ENCODE measurements at regions not wholly inside any gene's neighbourhood (a gene's known extent, or its start where the extent isn't known, plus 50 kb on each side); places are given as distances from the start of the nearest gene placed in this dataset.

GRCh38 chr12:34297790-34298164 lies 275.5 kb downstream of the ALG10 start:
- H3K9me3 ChIP-seq (ENCODE audit: control insufficient read depth, insufficient read depth, low read depth, low read length), result no peaks in the 10 kb centered on the region
- H3K4me3 ChIP-seq (ENCODE audit: low read depth, low read length), result no peak overlapping the region
- ChIA-PET CTCF (no interaction called here), POLR2A (no interaction called here)
- H3K27ac ChIP-seq (ENCODE audit: extremely low read depth, low read depth, low read length), result no peak overlapping the region
- H3K36me3 ChIP-seq (ENCODE audit: control insufficient read depth in 2 of 2, insufficient read depth in 1 of 2, low read length in 2 of 2), result no peaks in the 10 kb centered on the region
- H3K4me1 ChIP-seq (ENCODE audit: control insufficient read depth, insufficient read depth, low read length), result no peaks in the 10 kb centered on the region
- TF ChIP-seq ZNF202 (tag by site-specific recombination; IDR thresholded peaks at IDR 0.05; ENCODE audit: borderline replicate concordance), result no peak
- no peak for TF ChIP-seq ZNF449 (tag by site-specific recombination; IDR thresholded peaks at IDR 0.05)
- TF ChIP-seq ZNF707 (tag by site-specific recombination; IDR thresholded peaks at IDR 0.05), result no peak
- TF ChIP-seq ZBTB26 (tag by site-specific recombination; optimal IDR thresholded peaks at IDR 0.05), result no peak
- TF ChIP-seq ZNF362 (tag by site-specific recombination; IDR thresholded peaks at IDR 0.05), result no peak
- TF ChIP-seq ZNF585B (tag by site-specific recombination; IDR thresholded peaks at IDR 0.05), result no peak
- no peak for TF ChIP-seq TSHZ1 (tag by site-specific recombination; IDR thresholded peaks at IDR 0.05; ENCODE audit: borderline replicate concordance)

- Histone ChIP-seq H3K4me1 (ENCODE audit: control insufficient read depth, insufficient read depth, low read length) (no peaks in the 10 kb centered on the region), H3K9me3 (ENCODE audit: control insufficient read depth, insufficient read depth, low read depth, low read length) (no peaks in the 10 kb centered on the region), H3K27ac (ENCODE audit: extremely low read depth, low read depth, low read length) (no peak overlapping the region), H3K36me3 (ENCODE audit: control insufficient read depth in 2 of 2, insufficient read depth in 1 of 2, low read length in 2 of 2) (no peaks in the 10 kb centered on the region), H3K4me3 (ENCODE audit: low read depth, low read length) (no peak overlapping the region)
- ChIA-PET CTCF (no interaction called here), POLR2A (no interaction called here)
- TF ChIP-seq SCRT2 (tag by site-specific recombination; IDR thresholded peaks at IDR 0.05) (no peak), BCL11B (tag by site-specific recombination; IDR thresholded peaks at IDR 0.05; ENCODE audit: low read depth) (no peak), ZNF76 (tag by site-specific recombination; IDR thresholded peaks at IDR 0.05; ENCODE audit: borderline replicate concordance, low read depth) (no peak), ZNF394 (tag by site-specific recombination; IDR thresholded peaks at IDR 0.05; ENCODE audit: borderline replicate concordance) (no peak)
Measured at GRCh38 chr12:34298176-34298970, 276.1 kb downstream of the ALG10 start.

- H3K4me3 ChIP-seq (ENCODE audit: low read depth, low read length), result no peak overlapping the region
- POLR2A ChIA-PET, result no interaction called here
- CTCF ChIA-PET, result no interaction called here
- H3K4me1 ChIP-seq (ENCODE audit: control insufficient read depth, insufficient read depth, low read length), result no peaks in the 10 kb centered on the region
- H3K36me3 ChIP-seq (ENCODE audit: control insufficient read depth in 2 of 2, insufficient read depth in 1 of 2, low read length in 2 of 2), result no peaks in the 10 kb centered on the region
- H3K27ac ChIP-seq (ENCODE audit: extremely low read depth, low read depth, low read length), result no peak overlapping the region
- no peaks in the 10 kb centered on the region for H3K9me3 ChIP-seq (ENCODE audit: control insufficient read depth, insufficient read depth, low read depth, low read length)
- TF ChIP-seq PRDM2 (tag by site-specific recombination; IDR thresholded peaks at IDR 0.05; ENCODE audit: borderline replicate concordance) (no peak), PBX3 (CRISPR knock-in tag; IDR thresholded peaks at IDR 0.05) (no peak)
Measured at GRCh38 chr12:34298971-34299801, 276.9 kb downstream of the ALG10 start.
